B cell (primary cell): ENCODE measurements at regions not wholly inside any gene's neighbourhood (a gene's known extent, or its start where the extent isn't known, plus 50 kb on each side); places are given as distances from the start of the nearest gene placed in this dataset.
"Not testable (repeated sequence)": the region's sequence is repeated elsewhere in the genome, so short reads cannot be mapped to it uniquely, and the experiment has no call there.

ENCODE experiments used
- ATAC-seq: fragments of 200-7000 bp; cut with Tn5 transposase; one replicate; pipeline ENCODE4 v1.10.0; 2021; ENCODE audit warnings: low read depth, mild to moderate bottlenecking, moderate number of reproducible peaks, moderate library complexity
- CTCF ChIA-PET: fragments of 350-600 bp; sonication (Branson Sonifier 250); formaldehyde crosslinking; loops from one replicate; lab custom pipeline; 2021; ENCODE audit warnings: antibody characterized with exemption, inconsistent platforms; lab: Charles Lee
- POLR2A ChIA-PET: fragments of 350-600 bp; sonication (Branson Sonifier 250); formaldehyde crosslinking; loops from one replicate; lab custom pipeline; 2021; ENCODE audit warnings: antibody characterized with exemption; lab: Charles Lee
- DNase-seq: peaks from one replicate; pipeline ENCODE4 v3.0.0; 2013
- H2AFZ ChIP-seq: 2 replicates; pipeline ENCODE4 v1.6.1; 2012; ENCODE audit warnings: mild to moderate bottlenecking, low read depth, low read length; ENCODE audit not compliant: insufficient read depth, poor library complexity, severe bottlenecking
- H3K27ac ChIP-seq, 2 donors: 1 replicate in 1 of 2; 2 replicates in 1 of 2; pipeline ENCODE4 v1.5.1; 2012 to 2013; ENCODE audit warnings: low read length in 2 of 2, mild to moderate bottlenecking in 2 of 2, moderate library complexity in 1 of 2
- H3K27me3 ChIP-seq, 4 experiments: fragments of 200-600 bp in 1 of 4; sonication (generic) in 1 of 4; replicated peaks in 1 of 4; 1 replicate in 2 of 4; 2 replicates in 2 of 4; pipeline versions ENCODE4 v1.6.1 to v1.7.0; 2013 to 2016; ENCODE audit warnings: low read length in 3 of 4, mild to moderate bottlenecking in 2 of 4, mixed read lengths in 1 of 4, moderate library complexity in 1 of 4; ENCODE audit not compliant: insufficient read depth in 4 of 4, control insufficient read depth in 3 of 4; ENCODE audit errors: control extremely low read depth in 1 of 4
- H3K36me3 ChIP-seq, 2 experiments: replicated peaks in 1 of 2; 1 replicate in 1 of 2; 2 replicates in 1 of 2; pipeline versions ENCODE4 v1.6.1 to v1.7.1; 2013; ENCODE audit warnings: low read length in 1 of 2; ENCODE audit not compliant: insufficient read depth in 2 of 2, control insufficient read depth in 1 of 2; ENCODE audit errors: control extremely low read depth in 1 of 2, extremely low read depth in 1 of 2
- H3K4me1 ChIP-seq, 2 donors: fragments of 200-600 bp in 1 of 2; sonication (generic) in 1 of 2; 1 replicate in 1 of 2; 2 replicates in 1 of 2; pipeline versions ENCODE4 v1.5.1 to v1.6.1; 2013 to 2017; ENCODE audit warnings: low read length in 2 of 2; ENCODE audit not compliant: control insufficient read depth in 2 of 2, insufficient read depth in 2 of 2
- H3K4me2 ChIP-seq: replicated peaks from 2 replicates; pipeline ENCODE3; 2012; ENCODE audit warnings: mild to moderate bottlenecking, low read depth, low read length; ENCODE audit not compliant: poor library complexity, severe bottlenecking
- H3K4me3 ChIP-seq, 5 experiments: fragments of 200-600 bp in 1 of 5; sonication (generic) in 1 of 5; 1 replicate in 3 of 5; 2 replicates in 2 of 5; pipeline versions ENCODE4 v1.5.1 to v1.7.0; 2011 to 2016; ENCODE audit warnings: low read length in 4 of 5, mild to moderate bottlenecking in 4 of 5, low read depth in 2 of 5, control low read depth in 1 of 5, moderate library complexity in 1 of 5; ENCODE audit not compliant: insufficient read depth in 1 of 5; ENCODE audit errors: control extremely low read depth in 1 of 5, extremely low read depth in 1 of 5
- H3K79me2 ChIP-seq: fragments of 200-600 bp; sonication (generic); one replicate; pipeline ENCODE4 v1.6.0; 2016; ENCODE audit warnings: low read length; ENCODE audit not compliant: control insufficient read depth, insufficient read depth
- H3K9ac ChIP-seq: fragments of 200-600 bp; sonication (generic); 2 replicates; pipeline ENCODE4 v1.6.1; 2017; ENCODE audit warnings: mild to moderate bottlenecking, low read length, moderate library complexity
- H3K9me3 ChIP-seq, 3 donors: one replicate each; pipeline versions ENCODE4 v1.6.1 to v1.7.1; 2013; ENCODE audit warnings: low read length in 2 of 3; ENCODE audit not compliant: control insufficient read depth in 2 of 3, insufficient read depth in 1 of 3; ENCODE audit errors: control extremely low read depth in 1 of 3
- H4K20me1 ChIP-seq: 2 replicates; pipeline ENCODE4 v1.6.0; 2012; ENCODE audit warnings: mild to moderate bottlenecking, low read length; ENCODE audit not compliant: insufficient read depth, control insufficient read depth, poor library complexity, severe bottlenecking
- H3K27ac Mint-ChIP-seq: one replicate; pipeline ENCODE4 v1.8.0; 2021; ENCODE audit warnings: mixed read lengths
- H3K27me3 Mint-ChIP-seq: one replicate; pipeline ENCODE4 v1.8.0; 2021; ENCODE audit warnings: mixed read lengths
- H3K4me1 Mint-ChIP-seq: one replicate; pipeline ENCODE4 v1.8.0; 2021; ENCODE audit warnings: mixed read lengths
- H3K4me3 Mint-ChIP-seq: one replicate; pipeline ENCODE4 v1.8.0; 2021; ENCODE audit warnings: mixed read lengths
- H3K9me3 Mint-ChIP-seq: one replicate; pipeline ENCODE4 v1.8.0; 2022; ENCODE audit warnings: mixed read lengths; ENCODE audit not compliant: insufficient read depth
- CTCF ChIP-seq: fragments of 200-600 bp; IDR thresholded peaks from one replicate; pipeline ENCODE4 v1.8.0; 2022; ENCODE audit warnings: antibody characterized with exemption, mild to moderate bottlenecking
- EZH2 ChIP-seq: IDR thresholded peaks from 2 replicates; pipeline ENCODE4 v1.6.1; 2012; ENCODE audit warnings: borderline replicate concordance, low read depth, mild to moderate bottlenecking, moderate library complexity, low read length; ENCODE audit not compliant: insufficient read depth, poor library complexity, severe bottlenecking
- WGBS: methylation state at CpG from one replicate; pipeline ENCODE4 v1.1.5; 2013; ENCODE audit warnings: missing lambda C conversion rate; ENCODE audit not compliant: insufficient coverage; 5-methylcytosine and 5-hydroxymethylcytosine counted together
- intact Hi-C: fragments of 100-400 bp; cut with micrococcal nuclease; formaldehyde crosslinking; loops from one replicate; pipeline ENCODE4 v1.10.0; 2022

GRCh38 chr17:22337467-22337866, 645.1 kb downstream of the KCNJ18 start:
- H2AFZ ChIP-seq, result no peak overlapping the region
- H3K9me3 ChIP-seq, result peaks cover 0 to 18% (median 0%) of the 10 kb centered on the region in 3 donors
- H3K79me2 ChIP-seq, result no peaks in the 10 kb centered on the region
- Mint-ChIP-seq H3K9me3 (peaks cover 3% of the 10 kb centered on the region), H3K4me1 (no peaks in the 10 kb centered on the region), H3K27ac (no peak overlapping the region), H3K27me3 (no peaks in the 10 kb centered on the region), H3K4me3 (no peak overlapping the region)
- no peaks in the 10 kb centered on the region for H3K36me3 ChIP-seq
- no peak overlapping the region for H3K4me2 ChIP-seq
- H3K27ac ChIP-seq, result no peak overlapping the region
- H3K4me1 ChIP-seq, result no peaks in the 10 kb centered on the region
- TF ChIP-seq CTCF (no peak), EZH2 (no peak)
- H4K20me1 ChIP-seq, result no peaks in the 10 kb centered on the region
- H3K9ac ChIP-seq, result no peak overlapping the region
- DNase-seq (no peak), ATAC-seq (no peak)
- no peaks in the 10 kb centered on the region for H3K27me3 ChIP-seq
- intact Hi-C loops, result no loop called here
- ChIA-PET POLR2A (no interaction called here), CTCF (no interaction called here)
- H3K4me3 ChIP-seq, result no peak overlapping the region
- WGBS, result 58% methylated on average over 7 of the region's 7 CpGs

DNA sequence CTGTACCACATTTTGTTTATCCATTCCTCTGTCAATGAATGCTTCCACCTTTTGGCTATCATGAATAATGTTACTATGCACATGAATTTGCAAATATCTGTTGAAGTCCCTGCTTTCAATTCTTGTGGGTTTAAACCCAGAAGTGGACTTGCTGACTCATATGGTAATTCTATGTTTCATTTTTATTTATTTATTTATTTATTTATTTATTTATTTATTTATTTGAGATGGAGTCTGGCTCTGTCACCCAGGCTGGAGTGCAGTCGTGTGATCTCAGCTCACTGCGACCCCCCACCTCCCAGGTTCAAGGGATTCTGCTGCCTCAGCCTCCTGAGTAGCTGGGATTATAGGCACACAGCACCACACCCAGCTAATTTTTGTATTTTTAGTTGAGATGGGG, 664.3 kb downstream of the KCNJ18 start:
- DNase-seq, H3K9me3 Mint-ChIP-seq, H3K79me2 ChIP-seq, H4K20me1 ChIP-seq, H3K9ac ChIP-seq, H3K9me3 ChIP-seq, H3K4me3 Mint-ChIP-seq, H3K27ac Mint-ChIP-seq, CTCF ChIA-PET, H3K4me2 ChIP-seq, H3K27ac ChIP-seq, H2AFZ ChIP-seq, H3K4me1 Mint-ChIP-seq, ATAC-seq, H3K27me3 ChIP-seq, POLR2A ChIA-PET, H3K36me3 ChIP-seq, H3K4me1 ChIP-seq, H3K27me3 Mint-ChIP-seq, intact Hi-C loops, H3K4me3 ChIP-seq: not testable (repeated sequence)
- WGBS, result no CpG with 5 or more reads among the region's 2 CpGs

DNA sequence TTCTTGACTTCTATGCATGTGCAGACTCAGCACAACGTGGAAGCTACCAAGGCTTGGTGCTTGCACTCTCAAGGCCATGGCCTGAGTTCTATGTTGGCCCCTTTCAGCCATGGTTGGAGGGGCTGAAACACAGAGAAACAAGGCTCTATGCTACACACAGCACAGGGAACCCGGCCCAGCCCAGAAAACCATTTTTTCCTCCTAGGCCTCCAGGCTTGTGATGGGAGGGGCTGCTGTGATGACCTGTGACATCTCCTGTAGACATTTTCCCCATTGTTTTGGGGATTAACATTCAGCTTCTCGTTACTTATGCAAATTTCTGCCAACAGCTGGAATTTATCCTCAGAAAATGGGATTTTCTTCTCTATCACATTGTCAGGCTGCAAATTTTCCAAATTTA, 678.7 kb downstream of the KCNJ18 start:
- DNase-seq, H3K27me3 Mint-ChIP-seq, intact Hi-C loops: not testable (repeated sequence)

More for the DNA sequence above, 678.7 kb downstream of the KCNJ18 start:
- H3K9ac ChIP-seq, H3K4me1 Mint-ChIP-seq, H3K4me3 ChIP-seq, H3K4me3 Mint-ChIP-seq, H3K27me3 ChIP-seq, POLR2A ChIA-PET, H3K36me3 ChIP-seq, ATAC-seq, H2AFZ ChIP-seq, H4K20me1 ChIP-seq, H3K4me2 ChIP-seq, H3K27ac ChIP-seq, CTCF ChIA-PET, H3K4me1 ChIP-seq, H3K79me2 ChIP-seq, H3K27ac Mint-ChIP-seq: not testable (repeated sequence)
- H3K9me3 Mint-ChIP-seq, result peaks cover 14% of the 10 kb centered on the region
- peaks cover 0 to 18% (median 0%) of the 10 kb centered on the region in 3 donors for H3K9me3 ChIP-seq
- WGBS, result 20% methylated on average over 3 of the region's 3 CpGs
